GM23338 (cell line): ENCODE measurements at regions not wholly inside any gene's neighbourhood (a gene's known extent, or its start where the extent isn't known, plus 50 kb on each side); places are given as distances from the start of the nearest gene placed in this dataset.

Experiments used
- ATAC-seq: fragments of 200-7000 bp; cut with Tn5 transposase; 3 replicates; pipeline ENCODE4 v1.9.1; 2020
- DNase-seq: peaks from one replicate; pipeline ENCODE4 v3.0.0-alpha.2; 2015; ENCODE audit warnings: low spot score
- H2AFZ ChIP-seq: fragments of 200-600 bp; sonication (generic); 2 replicates; pipeline ENCODE4 v1.8.0; 2016; ENCODE audit warnings: antibody characterized with exemption, mild to moderate bottlenecking, moderate library complexity
- H3F3A ChIP-seq: fragments of 200-600 bp; sonication (generic); replicated peaks from 2 replicates; pipeline ENCODE4 v1.8.0; 2017; ENCODE audit warnings: antibody characterized with exemption, mixed run types, low read depth
- H3K27ac ChIP-seq: fragments of 200-600 bp; sonication (generic); 2 replicates; pipeline ENCODE4 v1.6.1; 2016; ENCODE audit warnings: low read depth
- H3K27me3 ChIP-seq: fragments of 200-600 bp; sonication (generic); 2 replicates; pipeline ENCODE4 v1.8.0; 2016; ENCODE audit warnings: mild to moderate bottlenecking, mixed run types, moderate library complexity; ENCODE audit not compliant: insufficient read depth
- H3K36me3 ChIP-seq: fragments of 200-600 bp; sonication (generic); 2 replicates; pipeline ENCODE4 v1.8.0; 2016; ENCODE audit warnings: mild to moderate bottlenecking; ENCODE audit not compliant: insufficient read depth
- H3K4me1 ChIP-seq: fragments of 200-600 bp; sonication (generic); 2 replicates; pipeline ENCODE4 v1.8.0; 2016; ENCODE audit warnings: mild to moderate bottlenecking, moderate library complexity; ENCODE audit not compliant: insufficient read depth
- H3K4me2 ChIP-seq: fragments of 200-600 bp; sonication (generic); 2 replicates; pipeline ENCODE4 v1.7.1; 2017; ENCODE audit warnings: mixed run types
- H3K4me3 ChIP-seq: fragments of 200-600 bp; sonication (generic); 2 replicates; pipeline ENCODE4 v1.6.1; 2016; ENCODE audit warnings: mixed run types
- H3K79me2 ChIP-seq: fragments of 200-600 bp; sonication (generic); replicated peaks from 2 replicates; pipeline ENCODE4 v1.8.0; 2017; ENCODE audit warnings: mild to moderate bottlenecking; ENCODE audit not compliant: insufficient read depth
- H3K9me2 ChIP-seq: fragments of 200-600 bp; sonication (generic); 2 replicates; pipeline ENCODE4 v1.8.0; 2017; ENCODE audit not compliant: insufficient read depth
- H4K20me1 ChIP-seq: fragments of 200-600 bp; sonication (generic); replicated peaks from 2 replicates; pipeline ENCODE4 v1.8.0; 2017; ENCODE audit warnings: mild to moderate bottlenecking; ENCODE audit not compliant: insufficient read depth
- H3K27ac Mint-ChIP-seq: 2 replicates; pipeline ENCODE4 v1.8.0; 2020; ENCODE audit warnings: inconsistent platforms, mild to moderate bottlenecking, moderate library complexity, mixed read lengths
- H3K27me3 Mint-ChIP-seq: 3 replicates; pipeline ENCODE4 v1.8.0; 2022; ENCODE audit warnings: low read depth, mild to moderate bottlenecking, moderate library complexity, mixed read lengths, inconsistent platforms; ENCODE audit not compliant: insufficient read depth, poor library complexity
- H3K36me3 Mint-ChIP-seq: 3 replicates; pipeline ENCODE4 v1.8.0; 2021; ENCODE audit warnings: low read depth, mild to moderate bottlenecking, inconsistent platforms, moderate library complexity, mixed read lengths
- H3K4me1 Mint-ChIP-seq: 3 replicates; pipeline ENCODE4 v1.8.0; 2020; ENCODE audit warnings: mild to moderate bottlenecking, inconsistent platforms, mixed read lengths
- H3K4me3 Mint-ChIP-seq: 3 replicates; pipeline ENCODE4 v1.8.0; 2021; ENCODE audit warnings: moderate library complexity, mild to moderate bottlenecking, inconsistent platforms, mixed read lengths
- H3K9me3 Mint-ChIP-seq: 3 replicates; pipeline ENCODE4 v1.8.0; 2020; ENCODE audit warnings: moderate library complexity, mild to moderate bottlenecking, inconsistent platforms, mixed read lengths
- CREB1 ChIP-seq: fragments of 250-450 bp; sonication (Bioruptor Pico); IDR thresholded peaks from 2 replicates; pipeline ENCODE4 v1.5.0; 2020; ENCODE audit warnings: low read depth, mild to moderate bottlenecking, moderate library complexity
- CTCF ChIP-seq, 2 experiments: fragments of 200-600 bp in 1 of 2; sonication (generic) in 1 of 2; conservative IDR thresholded peaks; 2 replicates each; pipeline versions ENCODE4 v1.5.1 to v1.6.1; 2016 to 2017; ENCODE audit warnings: antibody characterized with exemption in 2 of 2, low read depth in 2 of 2, mild to moderate bottlenecking in 2 of 2, moderate library complexity in 1 of 2
- EZH2 ChIP-seq: fragments of 200-600 bp; sonication (generic); IDR thresholded peaks from one replicate; pipeline ENCODE4 v1.8.0; 2017; ENCODE audit warnings: antibody characterized with exemption, mild to moderate bottlenecking, low read depth; ENCODE audit not compliant: unreplicated experiment
- EZH2phosphoT487 ChIP-seq: fragments of 200-600 bp; sonication (generic); IDR thresholded peaks from one replicate; pipeline ENCODE4 v1.8.1; 2018; ENCODE audit warnings: antibody characterized with exemption; ENCODE audit not compliant: unreplicated experiment
- JUNB ChIP-seq: IDR thresholded peaks from one replicate; pipeline ENCODE4 v1.6.1; 2016; ENCODE audit warnings: antibody characterized with exemption; ENCODE audit not compliant: unreplicated experiment
- NANOG ChIP-seq: IDR thresholded peaks from 2 replicates; pipeline ENCODE4 v1.6.1; 2016; ENCODE audit warnings: antibody characterized with exemption, borderline replicate concordance
- POLR2AphosphoS5 ChIP-seq: IDR thresholded peaks from 2 replicates; pipeline ENCODE4 v1.6.1; 2016; ENCODE audit warnings: antibody characterized with exemption, low read depth
- REST ChIP-seq: IDR thresholded peaks from one replicate; pipeline ENCODE4 v1.6.1; 2018; ENCODE audit warnings: antibody characterized with exemption; ENCODE audit not compliant: unreplicated experiment
- STAT1 ChIP-seq: IDR thresholded peaks from one replicate; pipeline ENCODE4 v1.6.1; 2016; ENCODE audit warnings: antibody characterized with exemption; ENCODE audit not compliant: unreplicated experiment
- ZNF114 ChIP-seq: fragments of 250-450 bp; sonication (Bioruptor Pico); IDR thresholded peaks from 2 replicates; pipeline ENCODE4 v1.5.0; 2020; ENCODE audit warnings: mild to moderate bottlenecking, moderate library complexity
- ZNF331 ChIP-seq: fragments of 250-450 bp; sonication (Bioruptor Pico); IDR thresholded peaks from 2 replicates; pipeline ENCODE4 v1.5.0; 2020; ENCODE audit warnings: low read depth, mild to moderate bottlenecking, moderate library complexity
- ZNF462 ChIP-seq: fragments of 250-450 bp; sonication (Bioruptor Pico); IDR thresholded peaks from 2 replicates; pipeline ENCODE4 v1.5.0; 2020; ENCODE audit warnings: mild to moderate bottlenecking, moderate library complexity
- TF ChIP-seq, protein P1 (sequence below): IDR thresholded peaks from 2 replicates; pipeline ENCODE4 v1.6.1; 2016; ENCODE audit warnings: antibody characterized with exemption

- no peaks in the 10 kb centered on the region; the same call in 2 of the 3 replicates for H3K36me3 Mint-ChIP-seq
- Histone ChIP-seq H3K4me2 (no peak overlapping the region), H4K20me1 (peaks cover 4% of the 10 kb centered on the region; the same call in 1 of the 2 replicates), H3K27me3 (peaks cover 38% of the 10 kb centered on the region), H3K4me1 (peaks cover 7% of the 10 kb centered on the region; the same call in 1 of the 2 replicates), H3K79me2 (no peaks in the 10 kb centered on the region), H3K4me3 (no peak overlapping the region), H3K36me3 (no peaks in the 10 kb centered on the region), H3K27ac (no peak overlapping the region), H3K9me2 (no peaks in the 10 kb centered on the region), H2AFZ (no peak overlapping the region), H3F3A (no peaks in the 10 kb centered on the region)
- DNase-seq (no peak), ATAC-seq (no peak)
- H3K9me3 Mint-ChIP-seq, result peaks cover 14% of the 10 kb centered on the region
- H3K27ac Mint-ChIP-seq, result no peak overlapping the region
- peaks cover 12% of the 10 kb centered on the region for H3K4me1 Mint-ChIP-seq
- peaks cover 23% of the 10 kb centered on the region for H3K27me3 Mint-ChIP-seq
- no peak overlapping the region for H3K4me3 Mint-ChIP-seq
- TF ChIP-seq ZNF462 (CRISPR knock-in tag), result no peak
- TF ChIP-seq CTCF (conservative IDR thresholded peaks at IDR 0.05; ENCODE audit: low read depth in 2 of 2), result no peak
- TF ChIP-seq POLR2AphosphoS5, result no peak
- no peak for TF ChIP-seq NANOG
- TF ChIP-seq STAT1, result no peak
- no peak for TF ChIP-seq ZNF114 (CRISPR knock-in tag)
- no peak for TF ChIP-seq EZH2phosphoT487
- no peak for TF ChIP-seq EZH2
- no peak for TF ChIP-seq REST
- no peak for TF ChIP-seq ZNF331 (CRISPR knock-in tag)
- no peak for TF ChIP-seq JUNB
- TF ChIP-seq CREB1 (CRISPR knock-in tag), result no peak
- TF ChIP-seq, protein P1, sequence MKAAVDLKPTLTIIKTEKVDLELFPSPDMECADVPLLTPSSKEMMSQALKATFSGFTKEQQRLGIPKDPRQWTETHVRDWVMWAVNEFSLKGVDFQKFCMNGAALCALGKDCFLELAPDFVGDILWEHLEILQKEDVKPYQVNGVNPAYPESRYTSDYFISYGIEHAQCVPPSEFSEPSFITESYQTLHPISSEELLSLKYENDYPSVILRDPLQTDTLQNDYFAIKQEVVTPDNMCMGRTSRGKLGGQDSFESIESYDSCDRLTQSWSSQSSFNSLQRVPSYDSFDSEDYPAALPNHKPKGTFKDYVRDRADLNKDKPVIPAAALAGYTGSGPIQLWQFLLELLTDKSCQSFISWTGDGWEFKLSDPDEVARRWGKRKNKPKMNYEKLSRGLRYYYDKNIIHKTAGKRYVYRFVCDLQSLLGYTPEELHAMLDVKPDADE, result no peak
Measured at GRCh38 chr4:111812760-111813159, 332.5 kb upstream of the FAM241A start.
